K562 (cell line): ENCODE measurements at regions not wholly inside any gene's neighbourhood (a gene's known extent, or its start where the extent isn't known, plus 50 kb on each side); places are given as distances from the start of the nearest gene placed in this dataset.

Experiments
- ATAC-seq: fragments of 200-7000 bp; cut with Tn5 transposase; 3 replicates; pipeline ENCODE4 v1.9.1; 2020; ENCODE audit warnings: moderate library complexity
- BruUV-seq: library from RNA; stranded (reverse); fragments of 400-500 nt; replicated peaks from 2 replicates; lab custom pipeline; 2021; lab: Mats Ljungman, UMichigan
- CTCF ChIA-PET: fragments of 300-600 bp; formaldehyde crosslinking; extraction: SDS; loops from one replicate; lab custom pipeline; 2021; ENCODE audit warnings: low intra/inter-chr PET ratio; lab: Yijun Ruan, JAX
- POLR2A ChIA-PET: fragments of 300-600, 350-650 bp; sonication (Branson Sonifier 250); formaldehyde crosslinking; extraction: SDS; loops from one replicate; lab custom pipeline; 2021; ENCODE audit warnings: antibody characterized with exemption, inconsistent platforms; lab: Yijun Ruan, JAX
- DNase-seq, 4 experiments: peaks; one replicate each; pipeline versions ENCODE4 v3.0.0 to v3.0.0-alpha.2; 2011 to 2018; ENCODE audit warnings: low spot score in 3 of 4, mixed read lengths in 3 of 4; ENCODE audit errors: extremely low read depth in 1 of 4
- FAIRE-seq: peaks from 2 replicates; lab custom pipeline; 2011; peaks lifted over from hg19 to GRCh38; lab: Jason Lieb, UNC
- H2AFZ ChIP-seq: 2 replicates; pipeline ENCODE4 v1.6.0; 2011; ENCODE audit warnings: low read depth, low read length, control low read depth, inconsistent platforms
- H3K27ac ChIP-seq: fragments of 200-600 bp; 3 replicates; pipeline ENCODE4 v1.8.0; 2011; ENCODE audit warnings: low read depth, mild to moderate bottlenecking, control low read depth, inconsistent platforms, low read length, moderate library complexity, mixed read lengths; ENCODE audit errors: extremely low read depth
- H3K27me3 ChIP-seq, 2 experiments: fragments of 300-600 bp in 1 of 2; 2 replicates in 1 of 2; 3 replicates in 1 of 2; pipeline versions ENCODE4 v1.6.0 to v1.8.0; 2011; ENCODE audit warnings: inconsistent platforms in 2 of 2, low read length in 2 of 2, mild to moderate bottlenecking in 1 of 2, mixed read lengths in 1 of 2, moderate library complexity in 1 of 2; ENCODE audit not compliant: control insufficient read depth in 2 of 2, insufficient read depth in 2 of 2
- H3K36me3 ChIP-seq: fragments of 300-600 bp; 3 replicates; pipeline ENCODE4 v1.8.0; 2011; ENCODE audit warnings: mild to moderate bottlenecking, low read length, inconsistent platforms; ENCODE audit not compliant: control insufficient read depth, insufficient read depth
- H3K4me1 ChIP-seq, 2 experiments: fragments of 200-600 bp in 1 of 2; replicated peaks in 1 of 2; 2 replicates in 1 of 2; 3 replicates in 1 of 2; pipeline versions ENCODE4 v1.5.1 to v1.8.0; 2011; ENCODE audit warnings: inconsistent platforms in 2 of 2, low read length in 2 of 2, mild to moderate bottlenecking in 1 of 2, mixed read lengths in 1 of 2, moderate library complexity in 1 of 2; ENCODE audit not compliant: control insufficient read depth in 2 of 2, insufficient read depth in 2 of 2
- H3K4me2 ChIP-seq: 2 replicates; pipeline ENCODE4 v1.6.1; 2011; ENCODE audit warnings: low read length, control low read depth, inconsistent platforms, mixed read lengths; ENCODE audit not compliant: insufficient read depth
- H3K4me3 ChIP-seq: fragments of 200-600 bp; sonication (generic), shearing (Covaris generic); 2 replicates; pipeline ENCODE4 v1.5.1; 2016; ENCODE audit warnings: control low read depth, inconsistent platforms
- H3K79me2 ChIP-seq: fragments of 200-600 bp; 3 replicates; pipeline ENCODE4 v1.8.0; 2011; ENCODE audit warnings: low read length, inconsistent platforms; ENCODE audit not compliant: control insufficient read depth, insufficient read depth
- H3K9ac ChIP-seq, 2 experiments: 2 replicates each; pipeline versions ENCODE4 v1.6.0 to v1.6.1; 2011; ENCODE audit warnings: low read depth in 2 of 2, low read length in 2 of 2, control low read depth in 1 of 2, inconsistent platforms in 1 of 2, mild to moderate bottlenecking in 1 of 2, mixed read lengths in 1 of 2; ENCODE audit not compliant: insufficient read depth in 1 of 2
- H3K9me1 ChIP-seq: one replicate; pipeline ENCODE4 v1.6.0; 2011; ENCODE audit warnings: inconsistent platforms, mild to moderate bottlenecking, low read length, moderate library complexity; ENCODE audit not compliant: control insufficient read depth, insufficient read depth
- H3K9me3 ChIP-seq: replicated peaks from 2 replicates; pipeline ENCODE4 v1.5.1; 2011; ENCODE audit warnings: low read depth, low read length, inconsistent platforms; ENCODE audit not compliant: control insufficient read depth, insufficient read depth
- H4K20me1 ChIP-seq: replicated peaks from 2 replicates; pipeline ENCODE4 v1.6.1; 2011; ENCODE audit warnings: low read length, inconsistent platforms, mixed read lengths; ENCODE audit not compliant: control insufficient read depth, insufficient read depth
- BCL6 ChIP-seq: fragments of 250-450 bp; sonication (Bioruptor Pico); IDR thresholded peaks from 2 replicates; pipeline ENCODE4 v1.4.0; 2020
- CBFA2T2 ChIP-seq: fragments of 450-650 bp; conservative IDR thresholded peaks from 2 replicates; pipeline ENCODE4 v1.6.1; 2017; ENCODE audit warnings: mild to moderate bottlenecking
- FUS ChIP-seq: fragments of 200-400 bp; formaldehyde crosslinking; optimal IDR thresholded peaks from 2 replicates; pipeline ENCODE3; 2017; ENCODE audit warnings: low read depth, low read length
- HCFC1 ChIP-seq: IDR thresholded peaks from 2 replicates; pipeline ENCODE4 v1.6.1; 2012; ENCODE audit warnings: low read depth, low read length, improper control_type of control experiment
- HNRNPUL1 ChIP-seq: fragments of 200-400 bp; formaldehyde crosslinking; IDR thresholded peaks from 2 replicates; pipeline ENCODE4 v1.6.1; 2017; ENCODE audit warnings: low read length
- MIER1 ChIP-seq: fragments of 450-650 bp; IDR thresholded peaks from 2 replicates; pipeline ENCODE4 v1.6.1; 2016; ENCODE audit warnings: antibody characterized with exemption, mild to moderate bottlenecking, low read depth
- NELFE ChIP-seq: IDR thresholded peaks from 2 replicates; pipeline ENCODE4 v1.6.1; 2011; ENCODE audit warnings: mild to moderate bottlenecking; ENCODE audit not compliant: insufficient read depth, insufficient read length
- STAT5A ChIP-seq: IDR thresholded peaks from 2 replicates; pipeline ENCODE4 v1.6.1; 2012; ENCODE audit warnings: low read length, inconsistent platforms, borderline replicate concordance
- ZBTB7A ChIP-seq: IDR thresholded peaks from 2 replicates; pipeline ENCODE4 v1.6.1; 2011; ENCODE audit warnings: low read depth, mild to moderate bottlenecking, low read length, moderate library complexity, borderline replicate concordance; ENCODE audit not compliant: control insufficient read depth
- WGBS: fragments of 100-300 bp; shearing (Covaris generic); methylation state at CpG from one replicate; pipeline ENCODE4 v1.1.6; 2016; ENCODE audit warnings: low coverage, mixed read lengths; ENCODE audit not compliant: insufficient coverage; ENCODE audit errors: missing lambda C conversion rate; 5-methylcytosine and 5-hydroxymethylcytosine counted together
- in situ Hi-C: fragments of 300-500 bp; cut with MboI; formaldehyde crosslinking; loops from 4 replicates; pipeline ENCODE4 v1.15.0; 2018; ENCODE audit warnings: inconsistent platforms, mixed read lengths
- intact Hi-C: fragments of 100-400 bp; cut with micrococcal nuclease; formaldehyde crosslinking; loops from 2 replicates; pipeline ENCODE4 v1.14.2; 2022
- TF ChIP-seq, protein P1 (sequence below): fragments of 200-400 bp; formaldehyde crosslinking; IDR thresholded peaks from 2 replicates; pipeline ENCODE4 v1.6.1; 2017; ENCODE audit warnings: mild to moderate bottlenecking, low read depth, low read length, moderate library complexity
- TF ChIP-seq, protein P2 (sequence below), 2 experiments: fragments of 250-450 bp in 1 of 2; fragments of 450-650 bp in 1 of 2; sonication (Bioruptor Pico) in 1 of 2; IDR thresholded peaks; 2 replicates each; pipeline versions ENCODE4 v1.6.1 to v1.8.0; 2016 to 2021; ENCODE audit warnings: mild to moderate bottlenecking in 2 of 2, moderate library complexity in 2 of 2, missing compliant biosample characterization in 1 of 2, missing genetic modification characterization in 1 of 2
- TF ChIP-seq, protein P3 (sequence below): IDR thresholded peaks from 2 replicates; pipeline ENCODE4 v1.6.1; 2011; ENCODE audit warnings: borderline replicate concordance, low read depth, mild to moderate bottlenecking, moderate library complexity, low read length; ENCODE audit not compliant: insufficient read depth, poor library complexity, severe bottlenecking

- POLR2A ChIA-PET = no interaction called here
- no peaks in the 10 kb centered on the region for H3K36me3 ChIP-seq
- no peaks in the 10 kb centered on the region for H3K4me1 ChIP-seq
- no peaks in the 10 kb centered on the region for H3K9me1 ChIP-seq
- FAIRE-seq = no peak
- no peaks in the 10 kb centered on the region for H4K20me1 ChIP-seq
- no peak overlapping the region for H3K27ac ChIP-seq
- CTCF ChIA-PET = no interaction called here
- no peak for ATAC-seq
- no peaks in the 10 kb centered on the region for H3K27me3 ChIP-seq
- WGBS = 0% methylated on average over 4 of the region's 4 CpGs
- H3K9ac ChIP-seq = no peak overlapping the region
- BruUV-seq = no TSS peak
- no peak for DNase-seq
- intact Hi-C loops (no loop called here), in situ Hi-C loops (no loop called here)
- no peaks in the 10 kb centered on the region for H3K79me2 ChIP-seq
- no peak overlapping the region for H3K4me2 ChIP-seq
- no peaks in the 10 kb centered on the region for H3K9me3 ChIP-seq
- no peak overlapping the region for H2AFZ ChIP-seq
- no peak for TF ChIP-seq HNRNPUL1
- TF ChIP-seq HCFC1 = no peak
- TF ChIP-seq, protein P1, sequence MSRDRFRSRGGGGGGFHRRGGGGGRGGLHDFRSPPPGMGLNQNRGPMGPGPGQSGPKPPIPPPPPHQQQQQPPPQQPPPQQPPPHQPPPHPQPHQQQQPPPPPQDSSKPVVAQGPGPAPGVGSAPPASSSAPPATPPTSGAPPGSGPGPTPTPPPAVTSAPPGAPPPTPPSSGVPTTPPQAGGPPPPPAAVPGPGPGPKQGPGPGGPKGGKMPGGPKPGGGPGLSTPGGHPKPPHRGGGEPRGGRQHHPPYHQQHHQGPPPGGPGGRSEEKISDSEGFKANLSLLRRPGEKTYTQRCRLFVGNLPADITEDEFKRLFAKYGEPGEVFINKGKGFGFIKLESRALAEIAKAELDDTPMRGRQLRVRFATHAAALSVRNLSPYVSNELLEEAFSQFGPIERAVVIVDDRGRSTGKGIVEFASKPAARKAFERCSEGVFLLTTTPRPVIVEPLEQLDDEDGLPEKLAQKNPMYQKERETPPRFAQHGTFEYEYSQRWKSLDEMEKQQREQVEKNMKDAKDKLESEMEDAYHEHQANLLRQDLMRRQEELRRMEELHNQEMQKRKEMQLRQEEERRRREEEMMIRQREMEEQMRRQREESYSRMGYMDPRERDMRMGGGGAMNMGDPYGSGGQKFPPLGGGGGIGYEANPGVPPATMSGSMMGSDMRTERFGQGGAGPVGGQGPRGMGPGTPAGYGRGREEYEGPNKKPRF = no peak
- no peak for TF ChIP-seq NELFE
- TF ChIP-seq, protein P2, sequence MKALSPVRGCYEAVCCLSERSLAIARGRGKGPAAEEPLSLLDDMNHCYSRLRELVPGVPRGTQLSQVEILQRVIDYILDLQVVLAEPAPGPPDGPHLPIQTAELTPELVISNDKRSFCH (CRISPR knock-in tag; IDR thresholded peaks at IDR 0.05) = no peak
- TF ChIP-seq, protein P2 (tag; IDR thresholded peaks at IDR 0.05) = no peak
- TF ChIP-seq BCL6 (CRISPR knock-in tag) = no peak
- TF ChIP-seq FUS = no peak
- TF ChIP-seq MIER1 = no peak
- TF ChIP-seq, protein P3, sequence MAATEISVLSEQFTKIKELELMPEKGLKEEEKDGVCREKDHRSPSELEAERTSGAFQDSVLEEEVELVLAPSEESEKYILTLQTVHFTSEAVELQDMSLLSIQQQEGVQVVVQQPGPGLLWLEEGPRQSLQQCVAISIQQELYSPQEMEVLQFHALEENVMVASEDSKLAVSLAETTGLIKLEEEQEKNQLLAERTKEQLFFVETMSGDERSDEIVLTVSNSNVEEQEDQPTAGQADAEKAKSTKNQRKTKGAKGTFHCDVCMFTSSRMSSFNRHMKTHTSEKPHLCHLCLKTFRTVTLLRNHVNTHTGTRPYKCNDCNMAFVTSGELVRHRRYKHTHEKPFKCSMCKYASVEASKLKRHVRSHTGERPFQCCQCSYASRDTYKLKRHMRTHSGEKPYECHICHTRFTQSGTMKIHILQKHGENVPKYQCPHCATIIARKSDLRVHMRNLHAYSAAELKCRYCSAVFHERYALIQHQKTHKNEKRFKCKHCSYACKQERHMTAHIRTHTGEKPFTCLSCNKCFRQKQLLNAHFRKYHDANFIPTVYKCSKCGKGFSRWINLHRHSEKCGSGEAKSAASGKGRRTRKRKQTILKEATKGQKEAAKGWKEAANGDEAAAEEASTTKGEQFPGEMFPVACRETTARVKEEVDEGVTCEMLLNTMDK = no peak
- TF ChIP-seq CBFA2T2 = no peak
- no peak for TF ChIP-seq STAT5A
- no peak for TF ChIP-seq ZBTB7A
- TF ChIP-seq, all 486 proteins: peak for 0
- H3K4me3 ChIP-seq = no peak overlapping the region
Measured at GRCh38 chr2:35298493-35298892, 1057.1 kb upstream of the CRIM1 start.
